Uterus (tissue), 3 donors: ENCODE measurements at regions not wholly inside any gene's neighbourhood (a gene's known extent, or its start where the extent isn't known, plus 50 kb on each side); places are given as distances from the start of the nearest gene placed in this dataset.
"Not testable (repeated sequence)": the region's sequence is repeated elsewhere in the genome, so short reads cannot be mapped to it uniquely, and the experiment has no call there.

Experiments
- DNase-seq, 2 donors: peaks; one replicate each; pipeline ENCODE4 v3.0.0-alpha.2; 2019 to 2020
- H3K27ac ChIP-seq, 2 donors: fragments of 200-600 bp; sonication (generic); 1 replicate in 1 of 2; 2 replicates in 1 of 2; pipeline ENCODE4 v1.5.1; 2016 to 2018
- H3K27me3 ChIP-seq, 2 donors: fragments of 200-600 bp; sonication (generic); one replicate each; pipeline ENCODE4 v1.5.1; 2018 to 2019; ENCODE audit warnings: control low read depth in 1 of 2
- H3K36me3 ChIP-seq, 2 donors: fragments of 200-600 bp; sonication (generic); one replicate each; pipeline ENCODE4 v1.5.1; 2019; ENCODE audit warnings: control low read depth in 1 of 2
- H3K4me1 ChIP-seq, 2 donors: fragments of 200-600 bp; sonication (generic); one replicate each; pipeline ENCODE4 v1.5.1; 2018 to 2019; ENCODE audit warnings: control low read depth in 1 of 2
- H3K4me3 ChIP-seq, 2 donors: fragments of 200-600 bp; sonication (generic); 1 replicate in 1 of 2; 2 replicates in 1 of 2; pipeline ENCODE4 v1.5.1; 2018 to 2019; ENCODE audit warnings: mild to moderate bottlenecking in 1 of 2
- H3K9me3 ChIP-seq, 2 donors: fragments of 200-600 bp; sonication (generic); one replicate each; pipeline ENCODE4 v1.5.1; 2019; ENCODE audit warnings: control low read depth in 1 of 2
- POLR2A ChIP-seq, 2 donors: fragments of 450-650 bp; IDR thresholded peaks; one replicate each; pipeline ENCODE4 v1.6.1; 2016; ENCODE audit warnings: antibody characterized with exemption in 2 of 2, mild to moderate bottlenecking in 1 of 2, moderate library complexity in 1 of 2
- intact Hi-C: fragments of 100-400 bp; cut with DNase I; formaldehyde crosslinking; loops from one replicate; pipeline ENCODE4 v1.15.1; 2023; ENCODE audit warnings: low total_unique reads
- TF ChIP-seq, protein P1 (sequence below), 4 experiments: fragments of 200-600 bp in 2 of 4; fragments of 450-650 bp in 2 of 4; sonication (generic) in 2 of 4; IDR thresholded peaks; one replicate each; pipeline ENCODE4 v1.5.1; 2016 to 2019; ENCODE audit warnings: antibody characterized with exemption in 4 of 4, mild to moderate bottlenecking in 2 of 4, moderate library complexity in 1 of 4
- donor health status: DM: yes; HTN: yes; CAD: no.

GRCh38 chr20:52071136-52071535, 120.4 kb downstream of the ZFP64 start:
- Histone ChIP-seq H3K4me3 (no peak overlapping the region), H3K36me3 (no peaks in the 10 kb centered on the region), H3K4me1 (no peaks in the 10 kb centered on the region), H3K27me3 (no peaks in the 10 kb centered on the region), H3K27ac (no peak overlapping the region), H3K9me3 (no peaks in the 10 kb centered on the region)
- TF ChIP-seq, protein P1, sequence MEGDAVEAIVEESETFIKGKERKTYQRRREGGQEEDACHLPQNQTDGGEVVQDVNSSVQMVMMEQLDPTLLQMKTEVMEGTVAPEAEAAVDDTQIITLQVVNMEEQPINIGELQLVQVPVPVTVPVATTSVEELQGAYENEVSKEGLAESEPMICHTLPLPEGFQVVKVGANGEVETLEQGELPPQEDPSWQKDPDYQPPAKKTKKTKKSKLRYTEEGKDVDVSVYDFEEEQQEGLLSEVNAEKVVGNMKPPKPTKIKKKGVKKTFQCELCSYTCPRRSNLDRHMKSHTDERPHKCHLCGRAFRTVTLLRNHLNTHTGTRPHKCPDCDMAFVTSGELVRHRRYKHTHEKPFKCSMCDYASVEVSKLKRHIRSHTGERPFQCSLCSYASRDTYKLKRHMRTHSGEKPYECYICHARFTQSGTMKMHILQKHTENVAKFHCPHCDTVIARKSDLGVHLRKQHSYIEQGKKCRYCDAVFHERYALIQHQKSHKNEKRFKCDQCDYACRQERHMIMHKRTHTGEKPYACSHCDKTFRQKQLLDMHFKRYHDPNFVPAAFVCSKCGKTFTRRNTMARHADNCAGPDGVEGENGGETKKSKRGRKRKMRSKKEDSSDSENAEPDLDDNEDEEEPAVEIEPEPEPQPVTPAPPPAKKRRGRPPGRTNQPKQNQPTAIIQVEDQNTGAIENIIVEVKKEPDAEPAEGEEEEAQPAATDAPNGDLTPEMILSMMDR (IDR thresholded peaks at IDR 0.05): no peak
- no peak for TF ChIP-seq POLR2A (IDR thresholded peaks at IDR 0.05)
- no peak for DNase-seq
- intact Hi-C loops: no loop called here

DNA sequence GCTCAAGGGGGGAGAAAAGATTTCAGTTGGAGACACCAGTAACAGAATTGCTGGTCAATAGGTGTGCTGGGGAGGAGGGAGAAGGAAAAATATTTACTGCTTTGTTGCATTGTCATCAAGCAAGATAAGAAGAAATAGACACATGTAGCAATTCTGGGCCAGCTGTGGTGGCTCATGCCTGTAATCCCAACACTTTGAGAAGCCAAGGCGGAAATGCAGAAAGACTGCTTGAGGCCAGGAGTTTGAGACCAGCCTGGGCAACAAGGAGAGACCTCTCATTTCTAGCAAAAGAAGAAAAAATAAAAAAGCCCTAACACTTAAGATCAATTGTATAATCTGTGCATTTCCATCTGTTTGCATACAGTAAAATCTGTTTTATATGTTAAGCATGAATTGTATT, 126.6 kb downstream of the ZFP64 start:
- H3K27me3 ChIP-seq: no peaks in the 10 kb centered on the region
- no peak overlapping the region for H3K4me3 ChIP-seq
- H3K36me3 ChIP-seq: no peaks in the 10 kb centered on the region
- H3K4me1 ChIP-seq: no peaks in the 10 kb centered on the region
- no peak for TF ChIP-seq POLR2A (IDR thresholded peaks at IDR 0.05)
- TF ChIP-seq, protein P1 (IDR thresholded peaks at IDR 0.05): no peak
- H3K27ac ChIP-seq: no peak overlapping the region
- intact Hi-C loops: no loop called here
- no peaks in the 10 kb centered on the region for H3K9me3 ChIP-seq
- no peak for DNase-seq

GRCh38 chr20:52062452-52063209, 128.9 kb downstream of the ZFP64 start:
- intact Hi-C loops: no loop called here
- TF ChIP-seq, protein P1 (IDR thresholded peaks at IDR 0.05): no peak
- Histone ChIP-seq H3K4me3 (no peak overlapping the region), H3K27ac (no peak overlapping the region), H3K4me1 (no peaks in the 10 kb centered on the region), H3K27me3 (no peaks in the 10 kb centered on the region), H3K36me3 (no peaks in the 10 kb centered on the region), H3K9me3 (no peaks in the 10 kb centered on the region)
- DNase-seq: no peak

DNA sequence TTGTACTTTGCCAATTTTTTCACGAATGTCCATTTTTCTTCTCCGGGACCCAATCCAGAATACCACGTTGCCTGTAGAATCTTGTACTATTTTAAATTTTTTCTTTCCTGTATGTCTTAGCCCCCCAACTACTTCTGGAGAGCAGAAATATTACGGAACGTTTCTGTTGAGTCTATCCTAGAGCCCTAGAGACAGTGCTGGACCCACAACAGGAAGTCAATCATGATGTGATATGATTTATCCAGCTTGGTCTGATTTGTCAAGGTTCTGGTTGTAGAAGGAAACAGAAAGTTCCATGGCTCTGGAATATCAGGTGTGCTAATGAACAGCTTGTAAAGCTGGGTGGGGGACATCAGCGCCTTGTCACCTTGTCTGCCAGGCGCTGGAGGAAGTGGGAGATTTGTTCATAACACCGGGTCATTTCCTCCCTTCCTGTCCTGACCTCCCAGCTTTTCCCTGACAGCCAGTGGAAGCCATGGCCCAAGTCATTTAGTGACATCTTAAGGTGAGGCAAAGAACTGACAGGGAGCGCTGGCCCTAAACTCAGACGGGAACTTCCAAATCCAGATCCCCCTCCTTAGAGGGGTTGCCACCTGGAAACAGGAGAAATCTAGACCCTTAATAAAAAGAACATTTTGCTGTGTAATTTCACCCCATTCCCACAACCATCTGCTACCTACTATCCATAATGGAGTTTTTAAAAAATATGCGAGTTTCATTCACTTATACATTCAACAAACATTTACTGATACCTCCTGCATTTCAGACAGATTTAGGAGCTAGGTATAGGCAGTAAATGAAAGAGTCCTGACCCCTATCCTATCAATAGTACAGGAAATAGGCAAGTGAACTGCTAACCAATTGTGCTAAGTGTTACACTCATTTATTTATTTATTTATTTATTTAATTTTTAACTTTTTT, 130.5 kb downstream of the ZFP64 start:
- H3K4me3 ChIP-seq: no peak overlapping the region
- H3K36me3 ChIP-seq: no peaks in the 10 kb centered on the region
- TF ChIP-seq, protein P1 (IDR thresholded peaks at IDR 0.05): no peak
- no peak for TF ChIP-seq POLR2A (IDR thresholded peaks at IDR 0.05)
- H3K4me1 ChIP-seq: no peaks in the 10 kb centered on the region
- H3K9me3 ChIP-seq: peaks cover 0 to 10% of the 10 kb centered on the region in 2 donors
- intact Hi-C loops: no loop called here
- no peak for DNase-seq
- no peak overlapping the region for H3K27ac ChIP-seq
- H3K27me3 ChIP-seq: no peaks in the 10 kb centered on the region

- H3K36me3 ChIP-seq, DNase-seq, H3K27me3 ChIP-seq, intact Hi-C loops, H3K4me1 ChIP-seq, H3K4me3 ChIP-seq, H3K27ac ChIP-seq: not testable (repeated sequence)
- H3K9me3 ChIP-seq: peaks cover 0 to 10% of the 10 kb centered on the region in 2 donors
These were observed 134.4 kb downstream of the ZFP64 start for GRCh38 chr20:52057133-52057532.
